Stimulated activated CD4-positive, alpha-beta T cell treated with anti-CD3 and anti-CD28 coated beads, TNF-alpha, amount 100 ng/mL, for 4 hours (primary cell): ENCODE measurements at regions not wholly inside any gene's neighbourhood (a gene's known extent, or its start where the extent isn't known, plus 50 kb on each side); places are given as distances from the start of the nearest gene placed in this dataset.

Experiments
- DNase-seq, 3 experiments: peaks; one replicate each; pipeline ENCODE4 v3.0.0-alpha.2; 2020; ENCODE audit warnings: low read depth in 3 of 3

GRCh38 chr2:128437204-128437565, 118.5 kb upstream of the HS6ST1 start:
- no peak for DNase-seq

DNA sequence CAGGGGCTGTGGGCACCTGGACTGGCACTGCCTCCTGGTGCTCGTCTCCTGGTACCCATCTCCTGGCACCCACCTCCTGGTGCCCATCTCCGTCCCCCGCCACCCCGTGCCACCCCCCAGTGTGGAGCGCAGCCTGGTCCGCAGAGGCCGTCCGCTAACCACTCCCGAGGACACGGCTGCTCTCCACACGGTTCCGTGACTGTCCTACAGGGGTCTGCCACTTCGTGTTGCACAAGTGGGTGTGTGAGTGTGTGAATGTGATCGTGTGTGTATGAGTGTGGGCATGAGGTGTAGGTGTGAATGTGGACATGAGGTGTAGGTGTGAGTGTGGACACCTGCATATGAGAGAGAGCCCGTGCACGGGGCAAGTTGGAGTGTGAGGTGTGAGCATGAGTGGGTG, 119.4 kb upstream of the HS6ST1 start:
- no peak for DNase-seq

GRCh38 chr2:128438586-128438985, 119.9 kb upstream of the HS6ST1 start:
- no peak for DNase-seq

GRCh38 chr2:128439031-128439790, 120.5 kb upstream of the HS6ST1 start:
- DNase-seq, result no peak

DNA sequence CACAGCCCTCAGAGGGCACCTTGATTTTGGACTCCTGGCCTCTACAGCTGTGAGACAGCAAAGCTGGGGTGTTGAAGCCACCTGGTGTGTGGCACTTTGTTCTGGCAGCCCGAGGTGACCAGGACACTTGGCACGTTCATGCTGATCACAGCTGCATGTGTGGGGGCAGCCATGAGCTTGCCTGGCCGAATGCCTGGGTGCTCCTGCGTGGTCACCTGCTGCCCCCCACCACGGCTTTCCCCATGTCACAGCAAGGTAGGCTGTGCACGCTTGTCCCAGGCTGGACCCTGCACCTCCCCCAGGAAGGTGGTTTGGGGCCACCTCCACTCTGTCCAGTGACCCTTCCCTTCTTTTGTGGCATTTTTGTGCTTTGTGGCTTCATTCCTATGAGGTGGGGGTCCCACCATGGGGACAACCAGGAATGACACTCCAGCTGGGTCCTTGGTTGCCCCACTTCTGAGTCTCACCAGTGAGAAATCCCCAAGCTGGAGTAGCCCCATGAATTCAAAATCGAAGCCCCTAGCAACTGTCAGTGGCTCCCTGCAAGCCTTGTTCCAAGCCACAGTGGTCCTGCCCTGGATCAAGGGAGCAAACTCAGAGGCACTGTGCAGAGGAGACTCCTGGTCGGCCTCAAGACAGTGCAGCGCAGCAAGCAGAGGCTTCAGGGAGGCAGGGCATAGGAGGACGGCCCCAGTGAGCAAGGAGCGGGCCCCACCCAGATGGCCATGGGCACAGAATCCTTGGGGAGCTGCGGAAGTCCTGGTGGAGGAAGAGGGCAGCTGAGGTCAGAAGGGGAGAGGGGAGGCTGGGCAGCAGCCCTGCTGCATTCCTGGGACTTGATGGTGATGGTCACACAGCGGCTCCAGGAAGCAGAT, 121.4 kb upstream of the HS6ST1 start:
- no peak for DNase-seq

DNA sequence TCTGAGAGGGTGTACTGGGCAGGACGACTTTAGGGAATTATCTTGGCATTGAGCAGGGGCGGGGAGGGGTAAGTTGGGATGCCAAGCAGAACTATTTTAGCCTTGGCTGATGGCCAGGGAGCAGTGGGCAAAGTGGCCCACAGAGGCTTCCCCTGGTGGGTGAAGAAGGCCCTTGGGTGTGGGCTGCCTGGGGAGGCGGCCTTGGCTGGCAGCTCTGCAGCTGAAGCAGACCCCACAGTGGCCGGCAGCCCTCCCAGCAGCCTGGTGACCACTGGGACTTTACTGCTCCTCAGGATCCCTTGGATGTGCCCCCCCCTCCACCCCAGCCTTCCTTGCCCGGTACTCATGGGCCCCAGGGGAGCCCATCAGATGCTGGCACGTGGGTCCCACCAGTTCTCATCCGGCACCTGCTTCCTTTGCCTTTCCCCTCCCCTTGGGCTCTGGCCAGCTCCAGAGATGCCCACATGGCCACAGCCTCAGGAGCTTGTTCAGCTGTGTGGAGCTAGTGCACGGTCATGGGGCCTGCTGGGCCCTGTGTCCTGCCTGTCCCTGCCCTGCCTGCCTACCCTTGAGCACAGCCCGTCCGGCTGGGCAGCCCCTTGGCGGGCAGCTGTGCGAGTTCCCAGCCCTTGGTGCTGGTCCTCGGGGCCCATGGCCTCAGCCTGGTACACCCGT, 122.1 kb upstream of the HS6ST1 start:
- no peak for DNase-seq

DNA sequence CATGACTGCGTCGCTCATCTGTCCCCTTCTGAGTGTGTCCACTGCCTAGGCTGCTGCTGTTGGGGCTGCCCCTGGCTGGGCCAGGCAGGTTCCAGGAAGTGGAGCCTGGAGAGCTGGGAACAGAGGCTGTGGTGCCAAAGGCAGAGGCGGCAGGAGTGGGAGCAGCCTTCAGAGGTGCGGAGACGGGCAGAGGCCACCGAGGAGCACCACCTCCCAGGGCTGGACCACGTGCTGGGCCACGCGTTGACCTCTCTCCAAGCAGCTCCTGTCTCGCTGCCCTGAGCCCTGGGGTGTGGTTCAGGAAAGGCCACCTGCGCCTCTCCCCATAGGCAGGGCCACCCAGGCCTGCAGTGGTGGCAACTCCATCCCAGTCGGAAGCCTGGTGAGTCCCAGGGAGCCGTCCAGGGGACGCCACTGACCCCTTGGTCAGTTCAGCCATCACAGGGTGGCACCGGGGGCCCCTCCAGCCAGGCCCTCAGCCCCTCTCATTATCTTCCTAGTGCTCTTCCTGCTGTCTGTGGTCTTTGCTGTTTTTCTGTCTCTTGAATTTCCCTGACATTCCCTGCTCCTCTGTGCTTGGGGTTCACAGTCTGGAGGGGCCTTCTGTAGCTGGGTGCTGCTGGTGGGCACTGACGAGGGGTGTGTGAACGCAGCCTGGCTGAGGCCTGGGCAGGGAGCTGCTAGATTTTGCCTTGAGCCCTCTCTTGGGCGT, 122.8 kb upstream of the HS6ST1 start:
- no peak for DNase-seq

DNA sequence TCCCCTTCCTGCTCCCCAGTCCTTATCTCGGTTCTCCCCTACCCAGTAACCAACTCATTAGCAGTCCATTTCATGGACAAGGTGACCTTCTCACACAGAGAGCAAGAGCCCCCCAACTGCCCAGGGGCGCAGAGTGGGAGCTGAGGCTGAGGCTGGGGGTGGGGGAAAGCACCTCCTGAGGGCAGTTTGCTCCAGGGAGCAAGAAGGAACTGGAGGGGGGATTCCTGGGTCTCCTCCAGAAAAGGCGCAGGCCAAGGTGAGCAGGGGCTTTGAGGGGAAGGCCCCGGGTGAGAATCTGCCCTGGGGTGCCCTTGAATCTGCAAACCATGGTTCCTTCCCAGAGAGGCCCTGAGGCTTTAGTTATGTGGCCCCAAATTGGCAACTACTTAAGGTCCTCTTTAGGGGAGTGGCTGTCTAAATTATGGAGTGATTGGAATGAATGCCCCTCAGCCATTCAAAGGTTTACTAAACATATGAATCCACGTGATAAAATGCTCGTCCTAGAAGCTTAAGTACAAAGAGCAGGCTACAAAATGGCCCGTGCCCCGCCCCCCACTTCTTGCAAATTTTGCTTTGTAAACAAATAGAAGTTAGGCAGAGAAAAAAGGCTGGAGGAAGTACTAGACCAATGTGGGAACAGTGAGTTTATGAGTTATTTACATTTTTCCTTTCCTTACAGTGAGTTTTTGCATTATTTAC, 123.5 kb upstream of the HS6ST1 start:
- no peak for DNase-seq

DNA sequence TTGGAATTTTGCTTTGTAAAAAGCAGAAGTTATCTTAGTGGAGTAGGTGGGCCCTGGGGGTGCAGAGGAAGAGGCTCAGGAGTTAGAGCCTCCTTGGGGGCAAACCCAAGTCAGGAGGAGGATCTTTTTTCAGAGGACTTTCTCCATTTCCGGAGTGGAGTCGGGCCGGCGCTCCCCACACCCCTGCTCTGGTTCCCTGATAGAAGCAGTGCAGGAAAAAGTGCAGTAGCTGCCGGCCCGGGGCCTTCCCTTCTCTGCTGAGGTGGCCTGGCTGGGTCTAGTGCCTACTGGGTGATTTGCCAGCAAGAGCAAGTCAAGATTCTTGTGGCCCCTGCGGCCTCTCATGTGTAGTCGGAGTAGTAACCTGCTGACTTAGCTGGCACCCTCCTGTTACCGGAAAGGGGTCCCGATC, 124.2 kb upstream of the HS6ST1 start:
- DNase-seq, result no peak

DNA sequence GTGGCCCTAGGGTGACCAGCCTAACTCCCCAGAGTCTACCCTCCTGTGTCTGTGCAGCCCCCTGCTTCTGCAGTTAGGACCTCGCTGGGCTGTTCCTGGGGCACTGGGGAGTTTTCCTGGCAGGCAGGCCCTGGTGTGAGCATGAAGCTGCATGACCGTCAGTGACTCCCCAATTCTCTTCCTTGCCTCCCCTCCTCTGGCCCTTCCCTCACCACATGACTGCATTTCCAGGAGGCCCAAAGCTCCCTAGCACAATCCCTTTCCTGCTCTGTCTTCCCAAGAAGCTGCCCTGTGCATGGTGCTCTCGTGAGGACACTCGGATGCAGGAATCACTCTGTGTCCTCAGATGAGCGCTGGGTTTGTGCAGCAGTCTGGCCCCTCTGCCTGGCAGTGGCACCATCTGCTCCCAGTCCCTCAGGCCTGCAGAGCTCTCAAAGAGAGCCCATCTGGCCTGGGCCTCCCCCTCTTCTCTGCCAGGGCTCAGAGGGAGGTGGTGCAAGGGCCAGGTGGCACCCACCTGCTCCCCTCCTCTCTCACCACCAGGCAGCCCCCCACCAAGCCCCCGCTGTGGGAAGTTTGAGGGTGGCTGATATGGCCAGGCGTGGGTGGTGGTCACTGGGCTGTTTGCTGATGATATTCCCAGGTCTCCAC, 125.6 kb upstream of the HS6ST1 start:
- DNase-seq, result no peak

DNA sequence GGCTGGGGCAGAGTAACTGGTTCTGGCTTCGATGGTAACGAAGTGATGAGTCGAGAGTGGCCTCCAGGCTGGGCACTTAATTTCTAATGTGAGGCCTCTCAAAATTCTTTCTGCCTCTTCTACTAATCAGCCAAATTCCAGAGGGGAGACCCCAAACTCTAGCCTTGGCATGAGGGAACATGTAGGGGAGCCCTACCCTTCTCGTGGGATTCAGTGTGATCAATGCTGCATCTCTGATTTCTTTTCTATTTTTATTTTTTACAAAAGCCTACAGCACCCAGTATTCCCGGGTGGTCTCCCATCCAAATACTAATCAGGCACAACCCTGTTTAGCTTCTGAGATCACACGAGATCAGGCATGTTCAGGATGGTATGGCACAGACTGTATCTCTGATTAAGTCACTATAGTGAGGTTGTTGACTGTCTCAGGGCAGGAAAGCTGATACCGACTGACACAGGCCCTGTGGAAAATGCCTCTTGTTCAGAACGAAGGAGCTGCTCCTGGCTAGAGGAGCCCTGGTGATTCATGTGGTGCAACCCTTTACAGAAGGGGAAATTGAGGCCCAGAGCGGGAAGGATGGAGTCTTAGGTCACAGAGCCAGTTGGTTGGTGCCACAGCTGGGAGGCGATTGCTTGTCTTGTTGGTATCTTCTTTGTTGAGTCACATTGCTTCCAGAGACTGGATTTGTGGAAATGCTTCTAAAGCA, 126.3 kb upstream of the HS6ST1 start:
- DNase-seq, result no peak

DNA sequence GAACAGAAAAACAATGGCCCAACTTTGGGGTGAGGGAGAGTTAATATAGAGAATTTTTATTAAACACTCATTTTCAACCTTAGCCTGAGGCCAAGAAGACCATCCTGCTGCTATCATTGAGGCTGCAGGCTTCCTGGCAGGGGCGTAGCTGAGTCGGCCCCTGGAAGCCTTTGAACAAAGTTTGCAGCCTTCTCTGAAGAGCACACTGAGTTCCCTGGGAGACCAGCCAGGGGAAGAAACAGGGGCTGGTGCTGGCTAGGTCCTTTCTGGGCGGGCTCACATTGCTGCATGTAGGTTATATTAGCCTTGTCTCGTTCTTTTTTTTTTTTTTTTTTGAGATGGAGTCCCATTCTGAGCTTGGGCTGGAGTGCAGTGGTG, 126.8 kb upstream of the HS6ST1 start:
- no peak for DNase-seq

DNA sequence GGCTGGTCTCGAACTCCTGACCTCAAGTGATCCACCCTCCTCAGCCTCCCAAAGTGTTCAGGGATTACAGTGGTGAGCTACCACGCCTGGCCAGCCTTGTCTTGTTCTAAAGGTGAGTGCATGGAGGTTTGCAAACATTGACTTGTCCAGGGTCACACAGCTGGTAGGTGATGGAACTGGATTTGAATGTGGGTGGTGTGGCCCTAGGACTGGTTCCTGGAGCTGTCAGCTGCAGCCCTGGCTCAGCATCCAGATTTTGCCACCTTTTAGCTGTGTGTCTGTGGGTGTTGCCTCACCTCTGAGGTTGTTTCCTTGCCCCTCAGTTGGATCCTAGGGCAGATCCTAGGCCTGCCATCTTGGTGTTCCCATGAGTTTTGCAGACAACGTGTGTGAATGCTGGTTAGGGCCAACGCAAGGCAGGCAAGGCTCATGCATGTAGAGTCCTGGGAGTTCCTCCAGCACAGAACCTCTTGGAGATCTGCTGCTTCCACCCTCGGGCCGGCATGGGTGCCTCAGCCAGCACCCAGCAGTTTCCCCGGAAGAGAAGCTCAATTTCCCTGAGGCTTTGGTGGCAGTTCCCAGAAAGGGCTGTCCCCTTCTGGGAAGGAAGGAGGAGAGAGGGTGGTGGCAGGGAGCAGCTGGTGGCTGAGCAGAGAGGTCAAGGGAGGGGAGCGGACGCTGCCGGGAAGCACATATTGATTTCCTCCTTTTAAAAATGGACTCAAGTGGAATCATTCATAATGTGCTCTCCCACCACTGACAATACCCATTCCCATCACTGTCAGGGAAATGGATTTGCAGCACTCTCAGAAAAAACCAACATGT, 127.6 kb upstream of the HS6ST1 start:
- DNase-seq, result no peak

GRCh38 chr2:128446874-128447537, 128.3 kb upstream of the HS6ST1 start:
- no peak for DNase-seq

GRCh38 chr2:128447538-128447995, 128.9 kb upstream of the HS6ST1 start:
- DNase-seq, result no peak

GRCh38 chr2:128448331-128449225, 129.9 kb upstream of the HS6ST1 start:
- DNase-seq, result no peak

DNA sequence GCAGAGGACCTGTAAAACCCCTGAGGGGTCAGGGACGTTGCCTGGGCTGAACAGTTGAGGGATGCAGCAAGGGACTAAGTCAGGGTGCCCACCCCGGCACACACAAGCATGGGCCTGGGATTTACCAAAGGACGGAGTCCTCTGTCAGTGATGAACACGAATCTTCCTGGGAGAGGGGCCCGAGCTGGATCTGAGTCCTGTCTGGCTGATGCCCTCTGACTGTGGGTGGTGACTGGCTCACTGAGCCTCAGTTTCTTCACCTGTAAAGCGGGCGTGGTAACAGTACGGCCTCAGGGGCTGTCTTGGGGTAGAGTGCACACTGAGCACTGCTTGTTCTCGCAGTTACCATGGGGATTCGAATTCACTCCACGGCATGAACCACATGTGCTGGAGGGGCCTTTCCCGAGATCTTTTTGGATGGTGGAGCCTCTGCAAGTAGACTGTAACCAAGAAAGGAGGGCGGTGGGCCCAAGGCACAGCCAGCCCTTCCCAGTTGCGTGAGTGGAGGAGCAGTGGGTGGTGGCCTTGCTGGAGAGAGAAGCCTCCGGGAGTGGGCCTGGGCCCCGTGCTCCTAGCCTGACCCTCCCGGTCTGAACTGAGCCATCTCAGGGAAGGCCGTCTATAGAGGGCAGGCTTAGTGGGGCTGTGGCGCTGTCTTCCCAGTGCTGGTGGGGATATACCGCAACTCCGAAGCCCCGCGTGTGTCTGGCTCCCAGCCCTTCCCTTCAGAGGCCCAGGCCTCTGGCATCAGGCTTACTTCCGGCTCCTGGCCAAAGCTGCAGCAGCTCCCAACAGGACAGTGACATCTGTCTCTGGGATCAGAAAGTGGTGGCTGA, 130.8 kb upstream of the HS6ST1 start:
- no peak for DNase-seq
